ENCODE measurements at regions not wholly inside any gene's neighbourhood (a gene's known extent, or its start where the extent isn't known, plus 50 kb on each side); places are given as distances from the start of the nearest gene placed in this dataset.
"Not testable (repeated sequence)": the region's sequence is repeated elsewhere in the genome, so short reads cannot be mapped to it uniquely, and the experiment has no call there.

GRCh38 chr5:167296661-167297060 lies 994.8 kb upstream of the WWC1 start:
- Histone ChIP-seq H3K9me3 (ENCODE audit: control insufficient read depth in 1 of 2, low read length in 2 of 2) (no peaks in the 10 kb centered on the region), H3K27me3 (ENCODE audit: low read depth, low read length) (no peaks in the 10 kb centered on the region), H3K4me3 (ENCODE audit: low read depth in 1 of 2, low read length in 2 of 2) (no peak overlapping the region), H3K36me3 (ENCODE audit: control insufficient read depth in 1 of 2, insufficient read depth in 2 of 2, low read length in 2 of 2) (no peaks in the 10 kb centered on the region), H3K27ac (ENCODE audit: low read length) (no peak overlapping the region), H3K4me1 (ENCODE audit: control insufficient read depth in 1 of 2, insufficient read depth in 2 of 2, low read length in 2 of 2) (peaks cover 0 to 14% of the 10 kb centered on the region in 2 donors)

- not testable (repeated sequence) for H3K4me3 ChIP-seq (ENCODE audit: low read depth in 1 of 2, low read length in 2 of 2); H3K36me3 ChIP-seq (ENCODE audit: control insufficient read depth in 1 of 2, insufficient read depth in 2 of 2, low read length in 2 of 2); H3K27me3 ChIP-seq (ENCODE audit: low read depth, low read length); H3K4me1 ChIP-seq (ENCODE audit: control insufficient read depth in 1 of 2, insufficient read depth in 2 of 2, low read length in 2 of 2); H3K27ac ChIP-seq (ENCODE audit: low read length); H3K9me3 ChIP-seq (ENCODE audit: control insufficient read depth in 1 of 2, low read length in 2 of 2)
Observed at GRCh38 chr5:167299861-167300260, 991.6 kb upstream of the WWC1 start.

GRCh38 chr5:167303582-167303981 lies 987.9 kb upstream of the WWC1 start:
- H3K36me3 ChIP-seq (ENCODE audit: control insufficient read depth in 1 of 2, insufficient read depth in 2 of 2, low read length in 2 of 2) = no peaks in the 10 kb centered on the region
- H3K27me3 ChIP-seq (ENCODE audit: low read depth, low read length) = no peaks in the 10 kb centered on the region
- no peaks in the 10 kb centered on the region for H3K4me1 ChIP-seq (ENCODE audit: control insufficient read depth in 1 of 2, insufficient read depth in 2 of 2, low read length in 2 of 2)
- no peaks in the 10 kb centered on the region for H3K9me3 ChIP-seq (ENCODE audit: control insufficient read depth in 1 of 2, low read length in 2 of 2)
- no peak overlapping the region for H3K27ac ChIP-seq (ENCODE audit: low read length)
- H3K4me3 ChIP-seq (ENCODE audit: low read depth in 1 of 2, low read length in 2 of 2) = no peak overlapping the region

GRCh38 chr5:167304834-167305469 lies 986.5 kb upstream of the WWC1 start:
- Histone ChIP-seq H3K27ac (ENCODE audit: low read length) (no peak overlapping the region), H3K27me3 (ENCODE audit: low read depth, low read length) (no peaks in the 10 kb centered on the region), H3K4me3 (ENCODE audit: low read depth in 1 of 2, low read length in 2 of 2) (no peak overlapping the region), H3K4me1 (ENCODE audit: control insufficient read depth in 1 of 2, insufficient read depth in 2 of 2, low read length in 2 of 2) (no peaks in the 10 kb centered on the region), H3K36me3 (ENCODE audit: control insufficient read depth in 1 of 2, insufficient read depth in 2 of 2, low read length in 2 of 2) (no peaks in the 10 kb centered on the region), H3K9me3 (ENCODE audit: control insufficient read depth in 1 of 2, low read length in 2 of 2) (no peaks in the 10 kb centered on the region)

- Histone ChIP-seq H3K9me3 (ENCODE audit: control insufficient read depth in 1 of 2, low read length in 2 of 2) (no peaks in the 10 kb centered on the region), H3K27ac (ENCODE audit: low read length) (no peak overlapping the region), H3K4me1 (ENCODE audit: control insufficient read depth in 1 of 2, insufficient read depth in 2 of 2, low read length in 2 of 2) (no peaks in the 10 kb centered on the region), H3K27me3 (ENCODE audit: low read depth, low read length) (no peaks in the 10 kb centered on the region), H3K4me3 (ENCODE audit: low read depth in 1 of 2, low read length in 2 of 2) (no peak overlapping the region), H3K36me3 (ENCODE audit: control insufficient read depth in 1 of 2, insufficient read depth in 2 of 2, low read length in 2 of 2) (no peaks in the 10 kb centered on the region)
Observed at GRCh38 chr5:167305591-167306213, 985.7 kb upstream of the WWC1 start.

GRCh38 chr5:167307042-167307441 lies 984.4 kb upstream of the WWC1 start:
- H3K4me1 ChIP-seq (ENCODE audit: control insufficient read depth in 1 of 2, insufficient read depth in 2 of 2, low read length in 2 of 2) = no peaks in the 10 kb centered on the region
- H3K4me3 ChIP-seq (ENCODE audit: low read depth in 1 of 2, low read length in 2 of 2) = no peak overlapping the region
- H3K36me3 ChIP-seq (ENCODE audit: control insufficient read depth in 1 of 2, insufficient read depth in 2 of 2, low read length in 2 of 2) = no peaks in the 10 kb centered on the region
- no peaks in the 10 kb centered on the region for H3K27me3 ChIP-seq (ENCODE audit: low read depth, low read length)
- H3K27ac ChIP-seq (ENCODE audit: low read length) = no peak overlapping the region
- no peaks in the 10 kb centered on the region for H3K9me3 ChIP-seq (ENCODE audit: control insufficient read depth in 1 of 2, low read length in 2 of 2)

- Histone ChIP-seq H3K4me3 (ENCODE audit: low read depth in 1 of 2, low read length in 2 of 2) (no peak overlapping the region), H3K36me3 (ENCODE audit: control insufficient read depth in 1 of 2, insufficient read depth in 2 of 2, low read length in 2 of 2) (no peaks in the 10 kb centered on the region), H3K9me3 (ENCODE audit: control insufficient read depth in 1 of 2, low read length in 2 of 2) (no peaks in the 10 kb centered on the region), H3K27me3 (ENCODE audit: low read depth, low read length) (no peaks in the 10 kb centered on the region), H3K4me1 (ENCODE audit: control insufficient read depth in 1 of 2, insufficient read depth in 2 of 2, low read length in 2 of 2) (no peaks in the 10 kb centered on the region), H3K27ac (ENCODE audit: low read length) (no peak overlapping the region)
Observed at GRCh38 chr5:167308466-167308865, 983.0 kb upstream of the WWC1 start.

GRCh38 chr5:167309941-167310517 lies 981.4 kb upstream of the WWC1 start:
- Histone ChIP-seq H3K27me3 (ENCODE audit: low read depth, low read length) (no peaks in the 10 kb centered on the region), H3K4me3 (ENCODE audit: low read depth in 1 of 2, low read length in 2 of 2) (no peak overlapping the region), H3K27ac (ENCODE audit: low read length) (no peak overlapping the region), H3K4me1 (ENCODE audit: control insufficient read depth in 1 of 2, insufficient read depth in 2 of 2, low read length in 2 of 2) (no peaks in the 10 kb centered on the region), H3K9me3 (ENCODE audit: control insufficient read depth in 1 of 2, low read length in 2 of 2) (no peaks in the 10 kb centered on the region), H3K36me3 (ENCODE audit: control insufficient read depth in 1 of 2, insufficient read depth in 2 of 2, low read length in 2 of 2) (no peaks in the 10 kb centered on the region)

GRCh38 chr5:167311340-167311739 lies 980.1 kb upstream of the WWC1 start:
- no peaks in the 10 kb centered on the region for H3K27me3 ChIP-seq (ENCODE audit: low read depth, low read length)
- no peak overlapping the region for H3K27ac ChIP-seq (ENCODE audit: low read length)
- H3K4me1 ChIP-seq (ENCODE audit: control insufficient read depth in 1 of 2, insufficient read depth in 2 of 2, low read length in 2 of 2) = no peaks in the 10 kb centered on the region
- no peak overlapping the region for H3K4me3 ChIP-seq (ENCODE audit: low read depth in 1 of 2, low read length in 2 of 2)
- H3K36me3 ChIP-seq (ENCODE audit: control insufficient read depth in 1 of 2, insufficient read depth in 2 of 2, low read length in 2 of 2) = no peaks in the 10 kb centered on the region
- H3K9me3 ChIP-seq (ENCODE audit: control insufficient read depth in 1 of 2, low read length in 2 of 2) = no peaks in the 10 kb centered on the region

- Histone ChIP-seq H3K36me3 (ENCODE audit: control insufficient read depth in 1 of 2, insufficient read depth in 2 of 2, low read length in 2 of 2) (no peaks in the 10 kb centered on the region), H3K27ac (ENCODE audit: low read length) (no peak overlapping the region), H3K4me3 (ENCODE audit: low read depth in 1 of 2, low read length in 2 of 2) (no peak overlapping the region)
Observed at GRCh38 chr5:167312225-167312624, 979.2 kb upstream of the WWC1 start.

GRCh38 chr5:167315762-167316161 lies 975.7 kb upstream of the WWC1 start:
- Histone ChIP-seq H3K4me1 (ENCODE audit: control insufficient read depth in 1 of 2, insufficient read depth in 2 of 2, low read length in 2 of 2) (no peaks in the 10 kb centered on the region), H3K9me3 (ENCODE audit: control insufficient read depth in 1 of 2, low read length in 2 of 2) (no peaks in the 10 kb centered on the region), H3K27me3 (ENCODE audit: low read depth, low read length) (no peaks in the 10 kb centered on the region), H3K4me3 (ENCODE audit: low read depth in 1 of 2, low read length in 2 of 2) (no peak overlapping the region), H3K27ac (ENCODE audit: low read length) (no peak overlapping the region), H3K36me3 (ENCODE audit: control insufficient read depth in 1 of 2, insufficient read depth in 2 of 2, low read length in 2 of 2) (no peaks in the 10 kb centered on the region)

More at GRCh38 chr5:167312225-167312624, 979.2 kb upstream of the WWC1 start:
- no peaks in the 10 kb centered on the region for H3K27me3 ChIP-seq (ENCODE audit: low read depth, low read length)
- no peaks in the 10 kb centered on the region for H3K4me1 ChIP-seq (ENCODE audit: control insufficient read depth in 1 of 2, insufficient read depth in 2 of 2, low read length in 2 of 2)
- H3K9me3 ChIP-seq (ENCODE audit: control insufficient read depth in 1 of 2, low read length in 2 of 2) = no peaks in the 10 kb centered on the region

GRCh38 chr5:167317884-167318283 lies 973.6 kb upstream of the WWC1 start:
- H3K27me3 ChIP-seq (ENCODE audit: low read depth, low read length) = no peaks in the 10 kb centered on the region
- no peaks in the 10 kb centered on the region for H3K36me3 ChIP-seq (ENCODE audit: control insufficient read depth in 1 of 2, insufficient read depth in 2 of 2, low read length in 2 of 2)
- H3K9me3 ChIP-seq (ENCODE audit: control insufficient read depth in 1 of 2, low read length in 2 of 2) = no peaks in the 10 kb centered on the region
- no peak overlapping the region for H3K4me3 ChIP-seq (ENCODE audit: low read depth in 1 of 2, low read length in 2 of 2)
- no peak overlapping the region for H3K27ac ChIP-seq (ENCODE audit: low read length)
- H3K4me1 ChIP-seq (ENCODE audit: control insufficient read depth in 1 of 2, insufficient read depth in 2 of 2, low read length in 2 of 2) = no peaks in the 10 kb centered on the region

Measured in muscle layer of duodenum (tissue), 2 donors.